ENCODE measurements at regions not wholly inside any gene's neighbourhood (a gene's known extent, or its start where the extent isn't known, plus 50 kb on each side); places are given as distances from the start of the nearest gene placed in this dataset.

DNA sequence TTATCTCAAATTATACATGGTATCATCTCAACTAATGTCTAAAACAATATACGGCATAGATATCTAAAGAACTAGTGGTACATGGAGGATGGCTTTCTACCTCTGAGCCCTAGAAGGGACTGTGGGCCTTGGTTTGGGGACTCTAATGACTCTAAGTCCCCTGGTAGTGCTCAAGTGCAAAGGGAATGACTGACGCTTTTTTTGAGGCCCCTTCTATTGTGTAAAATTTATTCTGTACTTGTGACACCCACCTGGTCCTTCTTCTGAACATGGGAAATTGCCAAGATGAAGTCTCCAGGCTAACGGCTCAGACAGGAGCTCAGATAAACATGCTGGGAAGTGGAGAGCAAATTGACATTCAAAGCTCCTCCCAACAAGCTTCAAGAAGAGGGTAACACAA lies 53.4 kb upstream of the IGLL5 start:
- no peak for TF ChIP-seq EZH2 (IDR thresholded peaks at IDR 0.05; ENCODE audit: borderline replicate concordance, low read length)
- TF ChIP-seq, protein P1, sequence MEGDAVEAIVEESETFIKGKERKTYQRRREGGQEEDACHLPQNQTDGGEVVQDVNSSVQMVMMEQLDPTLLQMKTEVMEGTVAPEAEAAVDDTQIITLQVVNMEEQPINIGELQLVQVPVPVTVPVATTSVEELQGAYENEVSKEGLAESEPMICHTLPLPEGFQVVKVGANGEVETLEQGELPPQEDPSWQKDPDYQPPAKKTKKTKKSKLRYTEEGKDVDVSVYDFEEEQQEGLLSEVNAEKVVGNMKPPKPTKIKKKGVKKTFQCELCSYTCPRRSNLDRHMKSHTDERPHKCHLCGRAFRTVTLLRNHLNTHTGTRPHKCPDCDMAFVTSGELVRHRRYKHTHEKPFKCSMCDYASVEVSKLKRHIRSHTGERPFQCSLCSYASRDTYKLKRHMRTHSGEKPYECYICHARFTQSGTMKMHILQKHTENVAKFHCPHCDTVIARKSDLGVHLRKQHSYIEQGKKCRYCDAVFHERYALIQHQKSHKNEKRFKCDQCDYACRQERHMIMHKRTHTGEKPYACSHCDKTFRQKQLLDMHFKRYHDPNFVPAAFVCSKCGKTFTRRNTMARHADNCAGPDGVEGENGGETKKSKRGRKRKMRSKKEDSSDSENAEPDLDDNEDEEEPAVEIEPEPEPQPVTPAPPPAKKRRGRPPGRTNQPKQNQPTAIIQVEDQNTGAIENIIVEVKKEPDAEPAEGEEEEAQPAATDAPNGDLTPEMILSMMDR (IDR thresholded peaks at IDR 0.05; ENCODE audit: low read length): no peak

Measured in OCI-LY1 (cell line).